ENCODE measurements at regions not wholly inside any gene's neighbourhood (a gene's known extent, or its start where the extent isn't known, plus 50 kb on each side); places are given as distances from the start of the nearest gene placed in this dataset.
"Not testable (repeated sequence)": the region's sequence is repeated elsewhere in the genome, so short reads cannot be mapped to it uniquely, and the experiment has no call there.

DNA sequence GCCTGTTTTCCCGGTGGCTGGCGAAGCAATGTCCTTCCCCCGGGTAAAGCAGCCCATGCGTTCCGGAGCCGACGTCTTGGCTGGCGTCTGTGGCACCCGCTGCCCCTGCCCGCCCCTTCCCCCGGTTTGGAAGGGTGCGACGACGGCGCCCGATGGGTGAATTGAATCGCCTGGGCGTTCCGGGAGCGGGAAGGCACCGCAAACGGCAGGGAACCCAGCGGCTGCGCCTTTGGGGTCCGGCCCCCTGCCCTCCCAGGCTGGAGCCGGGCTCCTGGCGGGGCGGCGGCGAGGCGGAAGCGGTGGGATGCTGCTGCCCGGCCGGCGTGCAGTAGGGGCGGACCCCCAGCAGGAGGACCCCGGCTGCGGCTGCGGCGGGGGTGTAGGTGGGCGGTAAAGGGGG is 123.6 kb upstream of the RHOU start:
- not testable (repeated sequence) for H3K27ac ChIP-seq; DNase-seq (ENCODE audit: low spot score); H3K4me3 ChIP-seq

- not testable (repeated sequence) for H3K27ac ChIP-seq; DNase-seq (ENCODE audit: low spot score); H3K4me3 ChIP-seq
Observed at GRCh38 chr1:228622002-228622716, 113.1 kb upstream of the RHOU start.

DNA sequence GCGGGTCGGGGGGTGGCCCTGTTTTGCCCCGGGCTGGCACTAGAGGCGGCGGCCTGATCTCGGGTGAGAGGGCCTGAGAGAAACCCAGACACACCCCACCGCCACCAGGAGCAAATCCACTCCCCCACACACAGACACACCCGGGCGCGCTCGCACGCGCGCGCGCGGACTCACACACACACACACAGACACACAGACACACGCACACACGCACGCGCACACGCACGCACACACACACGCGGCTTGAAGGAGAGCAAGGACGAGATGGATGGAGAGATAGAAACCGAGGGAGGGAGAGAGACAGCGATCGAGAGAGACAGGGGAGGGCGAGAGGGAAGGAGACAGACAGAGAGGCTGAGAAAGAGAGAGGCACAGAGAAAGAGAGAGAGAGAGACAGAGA is 108.8 kb upstream of the RHOU start:
- H3K4me3 ChIP-seq; DNase-seq (ENCODE audit: low spot score); H3K27ac ChIP-seq: not testable (repeated sequence)

- not testable (repeated sequence) for H3K27ac ChIP-seq; H3K4me3 ChIP-seq; DNase-seq (ENCODE audit: low spot score)
Observed at GRCh38 chr1:228632858-228633257, 102.4 kb upstream of the RHOU start.

GRCh38 chr1:228635304-228635703 is 100.0 kb upstream of the RHOU start:
- Histone ChIP-seq H3K27ac (peak overlapping the region in 1 of 2 donors; percentile 78), H3K4me3 (peak overlapping the region; percentile 68)
- not testable (repeated sequence) for DNase-seq (ENCODE audit: low spot score)

DNA sequence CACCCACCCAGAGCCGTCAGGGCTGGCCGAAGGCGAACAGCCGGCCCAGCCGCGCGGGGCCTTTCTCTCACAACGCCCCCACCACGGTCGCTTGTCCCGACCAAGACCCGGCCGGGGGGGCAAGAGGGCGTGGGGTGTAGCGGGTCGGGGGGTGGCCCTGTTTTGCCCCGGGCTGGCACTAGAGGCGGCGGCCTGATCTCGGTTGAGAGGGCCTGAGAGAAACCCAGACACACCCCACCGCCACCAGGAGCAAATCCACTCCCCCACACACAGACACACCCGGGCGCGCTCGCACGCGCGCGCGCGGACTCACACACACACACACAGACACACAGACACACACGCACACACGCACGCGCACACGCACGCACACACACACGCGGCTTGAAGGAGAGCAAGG is 97.8 kb upstream of the RHOU start:
- not testable (repeated sequence) for DNase-seq (ENCODE audit: low spot score)
- H3K27ac ChIP-seq, result peak overlapping the region in 1 of 2 donors; percentile 69
- peak overlapping the region; percentile 65 for H3K4me3 ChIP-seq

- peak overlapping the region; percentile 72 to 76 for H3K27ac ChIP-seq
Observed at GRCh38 chr1:228646717-228647522, 88.4 kb upstream of the RHOU start.

DNA sequence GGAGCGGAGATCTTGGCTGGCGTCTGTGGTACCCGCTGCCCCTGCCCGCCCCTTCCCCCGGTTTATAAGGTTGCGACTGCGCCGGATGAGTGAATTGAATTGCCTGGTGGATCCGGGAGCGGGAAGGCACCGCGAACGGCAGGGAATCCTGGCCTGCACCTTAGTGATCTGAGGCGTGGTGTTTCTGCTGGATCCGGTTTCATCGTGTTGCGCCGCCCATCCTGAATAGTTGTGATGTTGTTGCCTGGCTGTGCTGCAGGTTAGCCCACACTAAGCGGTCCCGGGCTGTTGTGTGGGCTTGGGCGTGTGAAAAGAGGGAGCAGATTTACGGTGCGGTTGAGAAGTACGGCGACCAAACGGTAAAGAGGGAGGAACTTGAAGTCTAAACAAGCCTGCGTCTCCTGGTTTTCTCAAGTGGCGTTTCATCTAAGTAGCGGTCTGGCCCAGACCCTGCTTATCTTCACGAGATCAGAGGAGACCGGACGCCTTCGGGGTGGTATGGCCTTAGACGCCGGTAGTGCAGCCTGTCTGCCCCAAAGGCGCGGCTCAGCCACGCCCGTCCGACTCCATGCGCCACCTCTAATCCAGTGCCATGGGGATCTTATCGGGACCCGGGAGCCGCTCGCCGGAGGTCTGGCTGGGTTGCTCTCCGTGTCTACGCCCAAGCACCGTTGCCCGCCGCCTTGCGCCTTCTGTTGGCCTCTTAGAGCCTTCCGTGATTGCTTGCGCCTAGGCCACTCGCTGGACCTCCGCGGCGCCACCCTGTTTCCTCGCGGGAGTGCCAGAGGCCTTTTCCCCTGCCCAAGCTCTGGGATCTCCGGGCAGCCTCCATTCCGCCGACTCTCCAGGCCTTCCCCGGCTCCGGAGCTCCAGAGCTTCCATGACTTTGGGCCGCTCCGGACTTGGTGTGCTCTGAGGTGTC is 87.5 kb upstream of the RHOU start:
- Histone ChIP-seq H3K4me3 (peak overlapping the region; percentile 76), H3K27ac (peak overlapping the region; percentile 72 to 76)
- peak; percentile 77 for DNase-seq (ENCODE audit: low spot score)
- TF ChIP-seq, protein P1, sequence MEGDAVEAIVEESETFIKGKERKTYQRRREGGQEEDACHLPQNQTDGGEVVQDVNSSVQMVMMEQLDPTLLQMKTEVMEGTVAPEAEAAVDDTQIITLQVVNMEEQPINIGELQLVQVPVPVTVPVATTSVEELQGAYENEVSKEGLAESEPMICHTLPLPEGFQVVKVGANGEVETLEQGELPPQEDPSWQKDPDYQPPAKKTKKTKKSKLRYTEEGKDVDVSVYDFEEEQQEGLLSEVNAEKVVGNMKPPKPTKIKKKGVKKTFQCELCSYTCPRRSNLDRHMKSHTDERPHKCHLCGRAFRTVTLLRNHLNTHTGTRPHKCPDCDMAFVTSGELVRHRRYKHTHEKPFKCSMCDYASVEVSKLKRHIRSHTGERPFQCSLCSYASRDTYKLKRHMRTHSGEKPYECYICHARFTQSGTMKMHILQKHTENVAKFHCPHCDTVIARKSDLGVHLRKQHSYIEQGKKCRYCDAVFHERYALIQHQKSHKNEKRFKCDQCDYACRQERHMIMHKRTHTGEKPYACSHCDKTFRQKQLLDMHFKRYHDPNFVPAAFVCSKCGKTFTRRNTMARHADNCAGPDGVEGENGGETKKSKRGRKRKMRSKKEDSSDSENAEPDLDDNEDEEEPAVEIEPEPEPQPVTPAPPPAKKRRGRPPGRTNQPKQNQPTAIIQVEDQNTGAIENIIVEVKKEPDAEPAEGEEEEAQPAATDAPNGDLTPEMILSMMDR (IDR thresholded peaks at IDR 0.05), result no peak

More at GRCh38 chr1:228646717-228647522, 88.4 kb upstream of the RHOU start:
- DNase-seq (ENCODE audit: low spot score), result peak; percentile 79
- TF ChIP-seq, protein P1 (IDR thresholded peaks at IDR 0.05), result no peak
- peak overlapping the region; percentile 76 for H3K4me3 ChIP-seq

DNA sequence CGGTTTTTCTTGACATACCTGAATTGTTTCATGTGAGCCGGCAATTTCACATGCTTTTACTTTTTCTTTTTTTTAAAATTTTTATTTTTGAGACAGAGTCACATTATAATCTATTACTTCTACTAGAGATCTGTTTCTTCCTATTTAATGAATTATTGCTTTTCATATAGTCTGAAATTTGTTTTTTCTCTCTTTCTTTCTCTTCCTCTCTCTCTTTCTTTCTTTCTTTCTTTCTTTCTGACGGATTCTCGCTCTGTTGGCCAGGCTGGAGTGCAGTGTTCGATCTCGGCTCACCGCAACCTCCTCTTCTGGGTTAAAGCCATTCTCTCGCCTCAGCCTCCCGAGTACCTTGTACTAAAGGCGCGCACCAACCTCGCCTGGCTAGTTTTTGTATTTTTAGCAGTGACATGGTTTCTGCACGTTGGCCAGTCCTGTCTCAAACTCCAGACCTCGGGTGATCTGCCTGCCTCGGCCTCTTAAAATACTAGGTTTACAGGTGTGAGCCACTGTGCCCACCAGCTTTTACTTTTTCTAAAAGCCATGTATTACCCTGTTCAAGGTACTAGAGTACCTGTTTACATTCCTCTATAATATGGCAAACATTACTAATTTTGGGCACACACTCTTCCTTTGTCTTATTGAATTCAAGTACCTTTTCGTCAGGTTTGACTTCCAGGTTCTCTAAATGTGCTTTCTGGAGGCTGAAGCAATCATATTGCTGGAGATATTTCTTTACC is 86.5 kb upstream of the RHOU start:
- peak overlapping the region in 1 of 2 donors; percentile 72 for H3K27ac ChIP-seq
- no peak for DNase-seq (ENCODE audit: low spot score)
- TF ChIP-seq, protein P1 (IDR thresholded peaks at IDR 0.05), result no peak
- H3K4me3 ChIP-seq, result peak overlapping the region; percentile 76
